IPS-18a (cell line): ENCODE measurements at regions not wholly inside any gene's neighbourhood (a gene's known extent, or its start where the extent isn't known, plus 50 kb on each side); places are given as distances from the start of the nearest gene placed in this dataset.

Experiments used
- H3K27ac ChIP-seq: one replicate; pipeline ENCODE4 v1.5.1; 2013; ENCODE audit warnings: low read length
- H3K27me3 ChIP-seq: one replicate; pipeline ENCODE4 v1.6.1; 2013; ENCODE audit warnings: mild to moderate bottlenecking, low read length; ENCODE audit not compliant: control insufficient read depth, insufficient read depth
- H3K36me3 ChIP-seq: one replicate; pipeline ENCODE4 v1.6.1; 2013; ENCODE audit warnings: low read depth, low read length; ENCODE audit not compliant: control insufficient read depth
- H3K4me1 ChIP-seq: one replicate; pipeline ENCODE4 v1.6.1; 2013; ENCODE audit warnings: low read depth, low read length; ENCODE audit not compliant: control insufficient read depth
- H3K4me3 ChIP-seq: one replicate; pipeline ENCODE4 v1.5.1; 2013; ENCODE audit warnings: low read length
- H3K9ac ChIP-seq: one replicate; pipeline ENCODE4 v1.6.1; 2013; ENCODE audit warnings: mild to moderate bottlenecking, low read length, moderate library complexity
- H3K9me3 ChIP-seq: one replicate; pipeline ENCODE4 v1.6.1; 2013; ENCODE audit warnings: low read depth, low read length; ENCODE audit not compliant: control insufficient read depth

DNA sequence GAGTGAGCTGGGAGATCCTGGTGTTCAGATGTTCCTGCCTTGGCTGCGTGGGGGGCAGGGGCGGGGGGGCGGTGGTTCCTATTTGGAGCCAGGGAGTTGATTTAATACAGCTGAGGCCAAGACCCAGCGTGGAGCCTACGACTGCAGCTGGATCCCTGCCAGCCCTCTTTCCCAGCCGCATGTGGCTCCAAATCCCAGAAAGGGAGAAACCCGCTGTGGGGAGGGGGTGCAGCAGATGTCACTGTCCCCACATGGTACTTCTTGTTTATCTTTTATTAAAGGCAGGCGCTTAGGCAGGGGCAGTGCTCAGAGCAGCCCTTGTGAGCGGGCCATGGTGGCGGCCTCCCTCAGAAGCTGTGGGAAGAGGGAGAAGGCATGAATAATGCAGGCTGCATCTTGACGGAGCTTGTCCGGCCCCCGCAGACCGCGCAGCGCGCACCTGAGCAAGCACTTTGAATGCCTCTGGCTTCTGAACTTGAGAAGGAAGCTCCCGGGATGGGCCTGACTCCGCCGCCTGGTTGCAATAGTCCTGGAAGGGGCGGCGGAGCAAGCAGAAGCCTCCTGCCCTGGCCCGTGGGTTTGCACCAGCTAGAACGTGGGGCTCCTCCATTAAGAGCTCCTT is 112.1 kb downstream of the GLI2 start:
- H3K27ac ChIP-seq = no peak overlapping the region
- H3K4me1 ChIP-seq = peaks cover 4% of the 10 kb centered on the region
- H3K27me3 ChIP-seq = no peaks in the 10 kb centered on the region
- no peak overlapping the region for H3K9ac ChIP-seq
- no peaks in the 10 kb centered on the region for H3K9me3 ChIP-seq
- H3K36me3 ChIP-seq = no peaks in the 10 kb centered on the region
- H3K4me3 ChIP-seq = no peak overlapping the region

DNA sequence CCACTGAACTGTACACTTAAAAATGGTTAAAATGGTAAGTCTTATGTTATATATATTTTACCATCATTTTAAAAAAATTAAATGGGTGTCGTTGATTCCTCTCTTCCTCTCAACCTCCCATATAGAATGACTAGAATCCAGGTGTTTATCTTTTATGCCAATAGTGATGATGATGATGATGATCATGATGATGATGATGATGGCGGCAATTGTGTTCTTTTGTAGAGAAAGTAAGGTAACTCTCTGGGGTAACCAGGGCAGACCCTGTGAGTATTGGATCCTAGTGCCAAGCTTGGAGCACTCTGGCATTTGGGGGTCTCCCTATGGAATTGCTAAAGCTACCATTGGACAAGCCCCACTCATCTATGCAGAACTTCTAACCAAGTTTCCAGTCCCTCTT is 113.6 kb downstream of the GLI2 start:
- Histone ChIP-seq H3K9me3 (no peaks in the 10 kb centered on the region), H3K9ac (no peak overlapping the region)

DNA sequence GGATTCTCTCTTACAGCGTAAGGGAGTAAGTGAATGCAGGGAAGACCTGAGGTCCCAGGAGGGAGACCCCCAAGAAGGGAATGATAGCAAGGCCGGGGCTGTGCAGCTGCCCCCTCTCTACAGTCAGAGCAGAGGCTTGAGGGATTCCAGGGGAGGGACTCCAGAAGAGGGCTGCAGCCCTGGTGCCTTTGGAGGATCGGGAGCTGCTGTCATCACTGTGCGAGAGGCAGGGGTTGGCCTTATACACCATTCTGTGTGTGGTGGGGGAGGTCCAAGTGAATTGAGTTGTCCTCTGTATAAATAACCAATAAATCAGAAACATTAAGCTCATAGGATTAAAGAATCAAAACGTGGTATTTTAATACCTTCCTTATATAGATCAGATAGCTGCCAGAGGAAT is 114.9 kb downstream of the GLI2 start:
- Histone ChIP-seq H3K27ac (no peak overlapping the region), H3K9ac (no peak overlapping the region), H3K4me3 (no peak overlapping the region), H3K27me3 (no peaks in the 10 kb centered on the region), H3K4me1 (peaks cover 4% of the 10 kb centered on the region), H3K36me3 (no peaks in the 10 kb centered on the region), H3K9me3 (no peaks in the 10 kb centered on the region)

More for the DNA sequence above, 113.6 kb downstream of the GLI2 start:
- peaks cover 4% of the 10 kb centered on the region for H3K4me1 ChIP-seq
- no peaks in the 10 kb centered on the region for H3K27me3 ChIP-seq
- H3K4me3 ChIP-seq = no peak overlapping the region
- no peak overlapping the region for H3K27ac ChIP-seq
- H3K36me3 ChIP-seq = no peaks in the 10 kb centered on the region

DNA sequence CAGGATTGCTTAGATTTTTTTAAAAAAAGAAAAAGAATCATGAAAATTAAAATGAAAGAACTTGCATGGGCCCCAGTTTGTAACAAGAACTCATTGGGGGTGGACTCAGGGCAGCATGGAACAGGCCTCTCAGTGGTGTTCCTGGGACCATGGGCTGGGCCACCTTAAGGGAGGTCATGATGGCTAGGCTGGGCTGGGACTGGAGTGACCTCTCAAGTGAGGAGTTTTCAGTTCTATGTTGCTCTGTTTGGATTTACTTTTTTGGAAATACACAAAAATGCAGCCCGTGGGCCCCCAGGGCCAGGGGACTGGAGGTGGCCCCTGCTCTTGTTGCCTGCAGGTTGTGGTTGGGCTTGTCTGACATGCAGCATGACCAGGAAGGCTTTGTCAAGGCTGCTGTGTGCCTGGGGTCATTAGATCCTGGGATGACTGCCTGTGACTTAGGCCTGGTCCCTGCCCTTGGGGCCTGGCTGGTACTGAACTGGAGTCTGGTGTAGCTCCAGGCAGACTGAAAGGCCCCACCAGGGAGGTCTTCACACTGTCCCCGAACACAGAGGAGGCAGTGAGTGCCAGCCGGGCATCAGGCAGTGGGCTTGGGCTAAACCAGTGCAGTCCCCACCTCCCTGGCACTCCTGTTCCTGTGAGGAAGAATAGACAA is 115.6 kb downstream of the GLI2 start:
- Histone ChIP-seq H3K27ac (no peak overlapping the region), H3K4me3 (no peak overlapping the region), H3K4me1 (peaks cover 4% of the 10 kb centered on the region), H3K9ac (no peak overlapping the region), H3K27me3 (no peaks in the 10 kb centered on the region), H3K9me3 (no peaks in the 10 kb centered on the region), H3K36me3 (no peaks in the 10 kb centered on the region)

DNA sequence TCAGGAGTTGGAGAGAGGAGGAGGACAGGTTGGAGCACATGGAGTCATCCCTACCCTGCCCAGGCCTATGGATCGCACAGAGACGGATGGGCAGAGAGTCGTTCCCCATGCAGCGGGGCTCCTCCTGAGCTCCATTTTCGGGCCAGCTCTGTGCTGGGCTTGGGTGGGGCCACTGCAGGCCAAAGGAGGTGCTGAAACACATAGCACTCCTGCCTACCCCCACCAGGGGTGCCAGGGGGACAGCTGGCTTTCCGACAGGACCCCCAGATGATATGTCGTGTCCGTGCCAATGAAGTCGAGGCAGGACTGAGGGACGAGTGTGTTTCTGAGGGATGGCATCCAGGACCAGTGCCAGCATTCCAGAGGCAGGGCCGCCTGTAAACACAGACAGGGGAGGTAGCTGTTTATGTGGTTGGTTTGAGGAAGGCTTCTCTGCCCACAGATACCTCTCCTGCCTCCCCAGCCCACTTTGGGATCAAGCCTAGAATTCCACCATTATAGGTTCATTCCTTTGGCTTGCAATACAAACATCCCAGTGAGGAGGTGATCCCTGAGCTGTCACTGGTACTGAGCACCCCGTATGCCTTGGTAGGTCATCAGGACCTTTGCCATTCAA is 116.6 kb downstream of the GLI2 start:
- Histone ChIP-seq H3K9ac (no peak overlapping the region), H3K36me3 (no peaks in the 10 kb centered on the region), H3K4me1 (peaks cover 7% of the 10 kb centered on the region), H3K27me3 (no peaks in the 10 kb centered on the region), H3K27ac (no peak overlapping the region), H3K4me3 (no peak overlapping the region), H3K9me3 (no peaks in the 10 kb centered on the region)

DNA sequence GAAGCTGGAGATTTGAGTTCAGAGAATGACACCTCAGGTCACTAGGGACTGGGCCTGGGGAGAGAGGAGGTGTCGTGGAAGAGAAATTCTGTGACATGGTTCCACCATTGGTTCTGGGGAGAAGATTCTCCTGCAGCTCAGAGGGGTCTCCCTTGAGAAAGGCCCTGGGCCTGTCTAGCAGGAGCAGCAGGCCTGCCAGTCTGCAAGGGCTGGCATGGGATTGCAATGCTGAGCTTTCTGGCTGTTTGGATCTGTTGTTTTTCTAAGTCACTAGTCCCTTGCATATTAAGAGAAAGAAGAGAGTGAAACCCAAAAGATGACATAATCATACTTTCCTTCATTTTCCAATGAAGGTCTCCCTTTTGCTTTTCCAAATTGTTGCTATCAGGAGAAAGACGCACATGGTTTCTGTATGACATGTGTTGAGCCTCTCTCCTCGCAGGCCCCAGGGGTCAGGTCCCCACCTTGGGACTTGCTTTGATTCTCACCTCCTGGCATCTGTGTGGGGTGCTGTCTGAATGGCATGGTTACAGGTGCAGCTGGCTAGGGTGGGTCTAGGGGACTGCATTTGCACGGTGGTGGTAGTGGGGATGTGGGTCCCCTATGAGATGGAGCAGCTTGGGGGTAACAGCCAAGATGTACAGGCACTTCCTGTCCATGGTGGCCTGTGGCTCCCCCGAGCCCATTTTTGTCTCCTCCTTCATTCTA is 117.8 kb downstream of the GLI2 start:
- Histone ChIP-seq H3K27ac (no peak overlapping the region), H3K4me1 (peaks cover 12% of the 10 kb centered on the region), H3K27me3 (no peaks in the 10 kb centered on the region), H3K4me3 (no peak overlapping the region), H3K9me3 (no peaks in the 10 kb centered on the region), H3K9ac (no peak overlapping the region), H3K36me3 (no peaks in the 10 kb centered on the region)

DNA sequence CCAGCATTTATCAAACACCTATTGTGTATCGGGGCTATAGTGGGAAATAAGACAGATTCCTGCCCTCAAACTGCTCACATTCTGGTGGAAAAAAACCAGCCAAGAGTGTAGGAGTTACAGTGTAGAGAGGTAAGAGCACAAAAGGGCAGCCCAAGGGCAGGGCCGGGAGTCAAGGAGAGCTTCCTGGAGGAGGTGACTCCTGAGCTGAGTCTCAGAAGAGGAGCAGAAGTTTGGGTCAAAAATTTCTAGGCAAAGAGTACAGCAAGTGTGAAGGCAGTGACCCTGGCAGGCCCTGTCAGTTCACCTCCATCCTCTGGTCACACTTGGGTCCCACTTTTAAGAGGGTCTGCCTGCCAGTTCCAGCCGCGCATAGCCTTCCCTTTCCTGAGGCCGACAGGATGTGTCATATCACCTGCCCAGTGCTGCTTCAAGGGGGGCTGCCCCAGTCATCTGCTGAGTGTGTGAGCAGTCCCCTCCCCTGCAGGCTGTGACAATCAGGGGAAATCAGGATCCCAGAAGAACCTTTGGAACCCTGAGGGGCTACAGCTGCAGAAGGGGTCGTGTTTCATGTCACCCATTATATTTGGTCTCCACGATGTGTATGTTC is 118.4 kb downstream of the GLI2 start:
- no peak overlapping the region for H3K4me3 ChIP-seq
- H3K36me3 ChIP-seq = no peaks in the 10 kb centered on the region
- no peak overlapping the region for H3K27ac ChIP-seq
- no peaks in the 10 kb centered on the region for H3K9me3 ChIP-seq
- H3K4me1 ChIP-seq = peaks cover 18% of the 10 kb centered on the region
- no peaks in the 10 kb centered on the region for H3K27me3 ChIP-seq
- H3K9ac ChIP-seq = no peak overlapping the region

DNA sequence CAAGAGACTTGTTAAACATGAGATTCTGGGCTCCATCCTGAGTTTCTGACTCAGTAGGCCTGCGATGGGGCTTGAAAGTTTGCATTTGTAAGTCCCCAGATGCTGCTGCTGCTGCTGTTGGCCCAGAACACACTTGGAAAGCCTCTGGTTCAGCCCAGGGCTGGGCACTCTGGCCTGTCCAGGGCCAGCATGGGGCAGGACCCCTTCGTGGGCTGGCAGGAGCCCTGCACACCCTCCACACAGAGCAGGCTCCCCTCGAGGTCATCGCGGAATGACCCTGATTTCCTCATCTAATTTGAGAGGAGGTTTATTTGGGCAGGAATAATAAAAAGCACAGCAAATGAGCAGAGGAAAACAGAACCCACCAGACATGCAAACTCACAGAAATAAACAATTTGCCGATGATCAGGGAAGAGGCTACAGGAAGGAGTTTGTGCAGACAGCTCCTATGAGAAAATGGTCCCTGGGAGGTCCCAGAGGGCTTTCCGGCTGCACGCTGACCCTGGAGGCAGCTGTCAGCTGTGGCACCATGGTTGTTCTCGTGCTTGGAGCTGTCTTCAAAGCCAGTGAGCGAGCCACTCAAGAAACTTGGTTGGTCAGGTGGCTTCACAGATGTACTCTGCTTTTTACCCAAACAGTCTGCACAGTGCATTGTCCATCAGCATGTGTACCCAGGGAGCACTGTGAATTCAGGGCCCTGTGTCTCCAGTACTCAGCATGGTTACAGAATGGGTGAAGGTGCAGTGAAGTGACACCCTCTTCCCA is 119.3 kb downstream of the GLI2 start:
- Histone ChIP-seq H3K36me3 (no peaks in the 10 kb centered on the region), H3K27me3 (no peaks in the 10 kb centered on the region), H3K9ac (no peak overlapping the region), H3K4me3 (no peak overlapping the region), H3K27ac (no peak overlapping the region), H3K9me3 (no peaks in the 10 kb centered on the region), H3K4me1 (peaks cover 22% of the 10 kb centered on the region)

DNA sequence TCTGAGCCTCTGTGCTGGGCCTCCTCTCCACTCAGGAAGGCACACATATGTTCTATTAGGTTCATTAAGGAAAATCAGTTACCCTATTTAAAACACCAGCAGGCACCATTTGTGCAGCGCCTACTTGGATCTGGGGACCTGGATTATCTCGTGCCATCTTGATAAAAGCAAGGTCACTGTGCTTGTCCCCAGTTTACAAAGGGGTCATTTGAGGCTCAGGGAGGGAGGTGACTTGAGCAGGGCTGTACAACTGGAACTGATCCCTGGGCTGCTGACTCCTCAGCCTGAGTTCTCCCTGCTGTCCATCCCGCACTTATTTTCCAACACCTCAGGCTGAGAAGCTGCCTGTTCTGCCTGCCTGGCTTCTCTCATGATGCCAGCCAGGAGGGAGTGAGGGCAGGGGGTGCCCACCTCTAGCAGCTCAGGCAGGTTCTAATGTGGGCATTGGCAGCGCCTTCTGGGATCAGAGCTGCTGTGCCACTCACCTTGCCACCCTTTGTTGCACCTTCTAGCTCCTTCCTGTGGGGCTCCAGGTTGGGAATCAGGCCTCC is 120.3 kb downstream of the GLI2 start:
- H3K27ac ChIP-seq = no peak overlapping the region
- no peaks in the 10 kb centered on the region for H3K27me3 ChIP-seq
- H3K9ac ChIP-seq = no peak overlapping the region
- peaks cover 22% of the 10 kb centered on the region for H3K4me1 ChIP-seq
- no peaks in the 10 kb centered on the region for H3K36me3 ChIP-seq
- no peaks in the 10 kb centered on the region for H3K9me3 ChIP-seq
- no peak overlapping the region for H3K4me3 ChIP-seq

DNA sequence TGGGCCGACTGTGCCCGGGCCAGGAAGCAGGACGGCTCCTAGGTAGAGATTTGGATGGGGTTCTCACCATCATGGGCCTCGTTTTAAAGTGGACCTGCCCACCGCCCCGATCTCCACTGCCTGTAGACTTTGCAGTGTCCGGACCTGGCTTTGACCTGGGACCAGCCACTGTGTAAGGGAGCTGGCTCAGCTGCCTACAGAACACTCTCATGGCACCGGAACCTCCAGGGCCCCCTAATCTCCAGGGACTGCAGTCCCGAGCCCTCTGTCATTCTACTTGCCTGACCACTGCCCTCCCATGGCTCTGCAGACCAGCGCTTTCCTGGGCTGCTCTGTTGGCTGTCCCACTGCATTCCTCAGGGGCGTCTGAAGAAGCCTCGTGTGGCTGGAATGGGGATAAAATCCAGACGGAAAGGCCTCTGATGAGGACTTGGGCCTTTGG is 120.8 kb downstream of the GLI2 start:
- no peak overlapping the region for H3K4me3 ChIP-seq
- no peaks in the 10 kb centered on the region for H3K27me3 ChIP-seq
- no peaks in the 10 kb centered on the region for H3K9me3 ChIP-seq
- peaks cover 25% of the 10 kb centered on the region for H3K4me1 ChIP-seq
- no peaks in the 10 kb centered on the region for H3K36me3 ChIP-seq
- no peak overlapping the region for H3K27ac ChIP-seq
- no peak overlapping the region for H3K9ac ChIP-seq
